KMS-11 (cell line): ENCODE measurements at regions not wholly inside any gene's neighbourhood (a gene's known extent, or its start where the extent isn't known, plus 50 kb on each side); places are given as distances from the start of the nearest gene placed in this dataset.

Source experiments
- H2AFZ ChIP-seq: fragments of 200-600 bp; sonication (generic); 2 replicates; pipeline ENCODE4 v1.6.1; 2016; ENCODE audit warnings: antibody characterized with exemption, mixed run types, low read depth
- H3K27ac ChIP-seq: fragments of 200-600 bp; sonication (generic); 2 replicates; pipeline ENCODE4 v1.6.1; 2016; ENCODE audit warnings: mild to moderate bottlenecking, mixed run types
- H3K27me3 ChIP-seq: fragments of 200-600 bp; sonication (generic); 2 replicates; pipeline ENCODE4 v1.6.1; 2017; ENCODE audit warnings: mild to moderate bottlenecking, low read depth, mixed run types, moderate library complexity; ENCODE audit not compliant: insufficient read depth
- H3K36me3 ChIP-seq: fragments of 200-600 bp; sonication (generic); 2 replicates; pipeline ENCODE4 v1.6.1; 2017; ENCODE audit warnings: mild to moderate bottlenecking, mixed run types; ENCODE audit not compliant: insufficient read depth
- H3K4me1 ChIP-seq: fragments of 200-600 bp; sonication (generic); 2 replicates; pipeline ENCODE4 v1.6.1; 2016; ENCODE audit warnings: mild to moderate bottlenecking, low read depth, mixed run types; ENCODE audit not compliant: poor library complexity, severe bottlenecking
- H3K4me2 ChIP-seq: fragments of 200-600 bp; sonication (generic); 2 replicates; pipeline ENCODE4 v1.7.0; 2016; ENCODE audit warnings: mild to moderate bottlenecking, mixed run types
- H3K4me3 ChIP-seq: fragments of 200-600 bp; sonication (generic); IDR thresholded peaks from 2 replicates; pipeline ENCODE4 v1.6.1; 2017; ENCODE audit warnings: low read depth, low read length, mixed read lengths; ENCODE audit not compliant: insufficient read depth
- H3K79me2 ChIP-seq: fragments of 200-600 bp; sonication (generic); 2 replicates; pipeline ENCODE4 v1.6.1; 2016; ENCODE audit warnings: low read depth, mixed run types; ENCODE audit not compliant: insufficient read depth
- H3K9ac ChIP-seq: fragments of 200-600 bp; sonication (generic); 2 replicates; pipeline ENCODE4 v1.6.1; 2016; ENCODE audit warnings: mild to moderate bottlenecking, mixed run types
- H4K20me1 ChIP-seq: fragments of 200-600 bp; sonication (generic); 2 replicates; pipeline ENCODE4 v1.6.1; 2016; ENCODE audit warnings: mild to moderate bottlenecking, mixed run types; ENCODE audit not compliant: insufficient read depth
- TF ChIP-seq, protein P1 (sequence below): fragments of 200-600 bp; sonication (generic); conservative IDR thresholded peaks from 2 replicates; pipeline ENCODE4 v1.6.1; 2017; ENCODE audit warnings: low read depth, mild to moderate bottlenecking, antibody characterized with exemption, low read length, moderate library complexity, mixed read lengths

DNA sequence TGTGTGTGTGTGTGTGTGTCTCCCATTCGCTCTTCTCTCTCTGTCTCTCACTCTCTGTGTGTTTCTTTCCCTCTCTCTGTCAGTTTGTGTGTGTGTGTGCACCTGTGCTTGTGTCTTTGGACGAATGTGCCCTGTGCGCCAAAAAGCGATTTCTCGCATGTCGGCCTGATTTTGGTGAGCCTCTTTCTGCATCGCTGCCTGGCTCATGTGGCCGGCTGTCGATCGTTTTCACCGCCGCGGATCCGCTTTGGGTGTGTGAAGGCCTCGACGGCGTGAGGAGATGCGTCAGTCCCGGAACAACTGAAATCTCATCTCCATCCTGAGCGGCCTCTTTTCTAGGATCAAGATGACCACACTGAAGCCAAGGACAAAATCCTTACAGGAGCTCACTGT lies 609.0 kb downstream of the KCNJ18 start:
- H3K4me1 ChIP-seq: no peaks in the 10 kb centered on the region
- H2AFZ ChIP-seq: no peak overlapping the region
- H3K36me3 ChIP-seq: no peaks in the 10 kb centered on the region
- H3K9ac ChIP-seq: no peak overlapping the region
- TF ChIP-seq, protein P1, sequence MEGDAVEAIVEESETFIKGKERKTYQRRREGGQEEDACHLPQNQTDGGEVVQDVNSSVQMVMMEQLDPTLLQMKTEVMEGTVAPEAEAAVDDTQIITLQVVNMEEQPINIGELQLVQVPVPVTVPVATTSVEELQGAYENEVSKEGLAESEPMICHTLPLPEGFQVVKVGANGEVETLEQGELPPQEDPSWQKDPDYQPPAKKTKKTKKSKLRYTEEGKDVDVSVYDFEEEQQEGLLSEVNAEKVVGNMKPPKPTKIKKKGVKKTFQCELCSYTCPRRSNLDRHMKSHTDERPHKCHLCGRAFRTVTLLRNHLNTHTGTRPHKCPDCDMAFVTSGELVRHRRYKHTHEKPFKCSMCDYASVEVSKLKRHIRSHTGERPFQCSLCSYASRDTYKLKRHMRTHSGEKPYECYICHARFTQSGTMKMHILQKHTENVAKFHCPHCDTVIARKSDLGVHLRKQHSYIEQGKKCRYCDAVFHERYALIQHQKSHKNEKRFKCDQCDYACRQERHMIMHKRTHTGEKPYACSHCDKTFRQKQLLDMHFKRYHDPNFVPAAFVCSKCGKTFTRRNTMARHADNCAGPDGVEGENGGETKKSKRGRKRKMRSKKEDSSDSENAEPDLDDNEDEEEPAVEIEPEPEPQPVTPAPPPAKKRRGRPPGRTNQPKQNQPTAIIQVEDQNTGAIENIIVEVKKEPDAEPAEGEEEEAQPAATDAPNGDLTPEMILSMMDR: no peak
- no peak overlapping the region for H3K27ac ChIP-seq
- H3K27me3 ChIP-seq: no peaks in the 10 kb centered on the region
- H3K79me2 ChIP-seq: no peaks in the 10 kb centered on the region
- H3K4me3 ChIP-seq: no peak overlapping the region
- H4K20me1 ChIP-seq: no peaks in the 10 kb centered on the region
- H3K4me2 ChIP-seq: no peak overlapping the region

DNA sequence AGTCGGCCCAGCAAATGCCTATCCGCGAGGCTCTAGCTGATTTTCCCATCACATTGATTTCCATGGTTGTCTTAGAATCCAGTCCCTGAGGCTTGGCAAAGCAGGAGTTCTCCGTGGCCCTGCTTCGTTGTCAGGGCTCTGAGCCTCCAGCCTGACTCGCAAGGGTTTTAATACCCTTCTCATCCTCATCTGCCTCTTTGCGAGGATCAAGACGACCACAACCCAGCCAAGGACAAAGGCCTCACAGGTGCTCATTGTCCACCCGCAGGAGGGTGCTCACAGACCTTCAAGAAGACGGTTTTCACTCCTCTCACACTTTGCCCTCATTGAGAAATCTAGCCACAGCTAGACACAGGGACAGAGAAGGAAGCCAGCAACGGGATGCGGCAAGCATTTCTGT lies 610.8 kb downstream of the KCNJ18 start:
- TF ChIP-seq, protein P1: no peak
- Histone ChIP-seq H3K9ac (no peak overlapping the region), H3K4me1 (no peaks in the 10 kb centered on the region), H3K79me2 (no peaks in the 10 kb centered on the region), H3K4me2 (no peak overlapping the region), H2AFZ (no peak overlapping the region), H3K36me3 (no peaks in the 10 kb centered on the region), H4K20me1 (no peaks in the 10 kb centered on the region), H3K27ac (no peak overlapping the region), H3K4me3 (no peak overlapping the region), H3K27me3 (no peaks in the 10 kb centered on the region)

DNA sequence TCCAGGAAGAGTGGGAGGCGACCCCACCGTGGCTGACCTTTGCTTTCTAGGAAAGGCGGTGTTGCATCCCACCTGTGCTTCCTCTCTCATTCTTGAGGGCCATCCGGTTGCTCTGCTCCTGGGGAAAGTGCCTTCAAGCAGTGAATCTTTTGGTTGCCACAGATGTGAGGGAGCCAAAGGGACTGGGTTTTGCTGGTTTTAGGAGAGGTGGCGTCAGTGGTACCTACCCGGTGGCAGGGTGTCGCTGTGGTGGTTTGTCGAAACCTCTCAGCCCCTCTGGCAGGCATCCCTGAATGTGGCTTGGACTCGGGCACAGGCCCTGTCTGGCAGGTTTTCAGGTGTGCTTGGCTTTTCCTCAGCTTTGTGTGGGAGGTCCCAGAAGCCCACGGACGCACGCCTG lies 611.5 kb downstream of the KCNJ18 start:
- H3K9ac ChIP-seq: no peak overlapping the region
- H3K4me3 ChIP-seq: no peak overlapping the region
- TF ChIP-seq, protein P1: no peak
- H3K79me2 ChIP-seq: no peaks in the 10 kb centered on the region
- H4K20me1 ChIP-seq: no peaks in the 10 kb centered on the region
- no peak overlapping the region for H3K27ac ChIP-seq
- no peak overlapping the region for H2AFZ ChIP-seq
- H3K4me1 ChIP-seq: no peaks in the 10 kb centered on the region
- H3K27me3 ChIP-seq: no peaks in the 10 kb centered on the region
- no peak overlapping the region for H3K4me2 ChIP-seq
- H3K36me3 ChIP-seq: no peaks in the 10 kb centered on the region

DNA sequence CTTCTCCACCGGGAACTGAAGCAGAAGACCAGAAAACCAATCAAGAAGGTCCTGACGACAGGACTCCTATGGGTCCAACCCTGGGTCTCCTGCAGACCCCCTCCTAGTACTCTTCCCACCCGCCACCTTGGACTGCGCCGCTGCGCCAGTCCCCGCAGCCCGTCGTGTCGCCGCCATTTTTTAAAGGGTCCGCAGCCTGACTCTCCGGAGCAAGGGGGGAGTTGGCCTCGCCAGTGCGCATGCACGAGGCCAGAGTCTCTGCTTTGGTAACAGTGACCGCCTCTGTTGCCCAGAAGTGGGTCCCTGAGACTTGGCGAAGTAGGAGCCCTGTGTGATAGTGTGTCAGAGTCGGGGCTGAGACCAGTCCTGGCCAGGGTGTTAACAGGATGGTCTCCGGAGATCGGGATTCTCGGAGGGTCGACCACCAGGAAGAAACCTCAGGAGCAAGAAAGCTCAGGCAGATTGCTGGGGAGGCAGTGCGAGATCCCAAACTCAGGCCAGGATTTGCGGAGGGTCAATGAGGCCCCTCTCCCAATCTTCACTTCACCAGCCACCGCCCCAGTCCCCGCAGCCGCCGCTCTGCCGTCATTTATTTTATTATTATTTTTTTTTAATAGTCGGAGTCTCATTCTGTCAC lies 612.5 kb downstream of the KCNJ18 start:
- Histone ChIP-seq H3K36me3 (no peaks in the 10 kb centered on the region), H2AFZ (no peak overlapping the region), H3K4me1 (no peaks in the 10 kb centered on the region), H3K9ac (no peak overlapping the region), H3K4me3 (no peak overlapping the region), H3K27me3 (no peaks in the 10 kb centered on the region), H3K79me2 (no peaks in the 10 kb centered on the region), H3K27ac (no peak overlapping the region), H4K20me1 (no peaks in the 10 kb centered on the region), H3K4me2 (no peak overlapping the region)
- TF ChIP-seq, protein P1: no peak
